Muscle of arm (tissue), 1 donor: ENCODE measurements at regions not wholly inside any gene's neighbourhood (a gene's known extent, or its start where the extent isn't known, plus 50 kb on each side); places are given as distances from the start of the nearest gene placed in this dataset.

Source experiments
- DNase-seq: peaks from one replicate; pipeline ENCODE4 v3.0.0-alpha.2; 2013

- DNase-seq: no peak
These were observed 452.3 kb downstream of the MTRR start for GRCh38 chr5:8321272-8321671.

- no peak for DNase-seq
These were observed 453.5 kb downstream of the MTRR start for GRCh38 chr5:8322484-8322883.

- DNase-seq: no peak
These were observed 458.1 kb downstream of the MTRR start for GRCh38 chr5:8327016-8327415.

DNA sequence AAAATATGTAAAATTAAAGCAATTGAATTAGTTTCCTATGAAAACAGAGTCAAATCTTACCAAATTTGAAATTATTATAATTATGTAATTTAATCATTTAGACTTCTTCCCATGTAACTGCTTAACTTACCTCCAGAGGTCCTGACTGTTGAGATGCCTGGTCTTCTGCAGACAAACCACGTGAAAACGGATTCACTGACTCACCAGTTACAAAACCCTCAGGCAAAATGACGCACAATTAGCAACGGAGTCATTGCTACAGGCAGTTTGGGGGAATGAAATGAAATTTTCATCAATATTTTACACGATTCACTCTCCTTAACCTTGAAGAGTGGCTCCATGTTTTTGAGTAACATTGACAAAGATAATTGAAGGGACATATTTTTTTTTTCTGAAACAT lies 460.8 kb downstream of the MTRR start:
- DNase-seq: no peak

DNA sequence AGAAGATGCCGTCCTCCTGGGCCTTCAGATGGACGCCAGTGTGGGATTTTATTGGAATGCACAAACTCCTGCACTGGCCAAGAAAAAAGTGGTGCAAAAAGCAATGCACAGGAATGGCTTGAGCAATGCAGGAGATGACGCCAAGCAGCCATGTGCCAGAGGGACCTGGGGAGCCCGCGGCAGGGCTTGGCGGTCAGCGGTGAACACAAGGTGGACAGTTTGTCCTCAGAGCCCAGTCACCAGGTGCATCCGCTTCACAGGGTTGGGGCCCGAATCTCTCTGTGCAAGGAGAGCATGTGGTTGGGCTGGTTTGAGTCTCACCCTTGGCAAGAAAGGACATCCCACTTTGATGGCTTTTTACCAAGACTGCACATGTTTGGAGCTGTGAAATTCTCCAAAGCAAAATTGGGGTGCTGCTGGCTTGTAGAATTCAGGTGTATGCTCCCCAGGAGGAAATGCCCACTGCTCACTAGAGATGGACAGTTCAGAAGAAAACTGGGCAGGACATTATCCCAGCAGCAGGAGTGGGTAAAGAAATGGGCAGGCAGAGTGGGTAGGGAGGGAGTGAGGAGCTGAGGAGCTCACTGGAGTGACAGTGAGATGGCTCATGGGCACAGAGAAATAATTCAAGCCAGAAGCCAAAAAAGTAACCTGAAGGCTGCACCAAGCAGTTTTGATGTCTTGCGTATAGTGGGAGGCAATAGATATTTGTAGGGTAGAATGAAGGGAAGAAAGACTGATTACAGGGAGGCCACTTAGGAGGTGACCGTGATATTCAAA lies 463.9 kb downstream of the MTRR start:
- no peak for DNase-seq

- DNase-seq: peak; percentile 36
These were observed 464.5 kb downstream of the MTRR start for GRCh38 chr5:8333485-8333884.

GRCh38 chr5:8333977-8334376 lies 465.0 kb downstream of the MTRR start:
- no peak for DNase-seq

GRCh38 chr5:8340261-8340660 lies 471.3 kb downstream of the MTRR start:
- no peak for DNase-seq

GRCh38 chr5:8340739-8341344 lies 471.9 kb downstream of the MTRR start:
- DNase-seq: no peak

DNA sequence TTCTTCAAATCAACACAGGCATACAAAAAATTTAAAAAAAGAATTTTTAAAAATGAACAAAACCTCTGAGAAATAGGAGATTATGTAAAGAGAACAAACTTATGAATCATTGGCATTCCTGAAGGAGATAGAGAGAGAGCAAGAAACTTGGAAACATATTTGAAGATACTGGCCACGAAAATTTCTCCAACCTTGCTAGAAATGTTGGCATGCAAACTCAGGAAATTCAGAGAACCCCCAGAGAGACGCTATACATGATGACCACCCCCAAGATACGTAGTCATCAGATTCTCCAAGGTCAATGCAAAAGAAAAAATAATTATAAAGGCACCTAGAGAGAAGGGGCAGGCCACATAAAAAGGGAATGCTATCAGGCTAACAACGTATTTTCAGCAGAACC lies 472.5 kb downstream of the MTRR start:
- no peak for DNase-seq

DNA sequence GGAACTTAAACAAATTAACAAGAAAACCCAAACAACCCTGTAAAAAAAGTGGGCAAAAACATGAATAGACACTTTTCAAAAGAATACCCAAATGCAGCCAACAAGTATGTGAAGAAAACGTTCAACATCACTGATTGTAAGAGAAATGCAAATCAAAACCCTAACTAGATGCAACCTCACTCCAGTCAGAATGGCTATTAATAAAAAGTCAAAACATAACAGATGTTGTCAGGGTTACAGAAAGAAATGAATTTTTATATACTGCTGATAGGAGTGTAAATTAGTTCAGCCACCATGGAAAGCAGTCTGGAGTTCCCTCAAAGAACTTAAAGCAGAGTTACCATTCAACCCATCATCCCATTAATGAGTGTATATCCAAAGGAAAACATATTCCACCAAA lies 479.0 kb downstream of the MTRR start:
- DNase-seq: no peak

DNA sequence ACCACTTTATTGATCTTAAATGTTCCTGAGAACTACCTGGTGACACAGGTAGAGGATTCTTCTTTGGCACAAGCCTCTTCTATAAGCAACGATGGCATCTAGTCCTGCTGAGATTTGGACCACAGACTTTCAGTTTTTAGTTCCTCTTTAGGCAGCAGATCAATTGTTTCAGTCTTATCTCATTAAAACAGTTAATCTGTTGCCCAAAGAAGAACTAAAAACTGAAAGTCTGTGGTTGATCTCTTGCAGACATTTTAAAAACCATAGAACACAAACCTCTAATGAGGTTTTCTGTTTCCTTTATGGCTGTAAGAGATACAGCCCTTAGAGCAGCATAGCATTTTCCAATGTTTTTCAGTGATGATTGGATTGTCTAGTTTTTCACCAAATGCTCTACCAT lies 480.9 kb downstream of the MTRR start:
- no peak for DNase-seq

DNA sequence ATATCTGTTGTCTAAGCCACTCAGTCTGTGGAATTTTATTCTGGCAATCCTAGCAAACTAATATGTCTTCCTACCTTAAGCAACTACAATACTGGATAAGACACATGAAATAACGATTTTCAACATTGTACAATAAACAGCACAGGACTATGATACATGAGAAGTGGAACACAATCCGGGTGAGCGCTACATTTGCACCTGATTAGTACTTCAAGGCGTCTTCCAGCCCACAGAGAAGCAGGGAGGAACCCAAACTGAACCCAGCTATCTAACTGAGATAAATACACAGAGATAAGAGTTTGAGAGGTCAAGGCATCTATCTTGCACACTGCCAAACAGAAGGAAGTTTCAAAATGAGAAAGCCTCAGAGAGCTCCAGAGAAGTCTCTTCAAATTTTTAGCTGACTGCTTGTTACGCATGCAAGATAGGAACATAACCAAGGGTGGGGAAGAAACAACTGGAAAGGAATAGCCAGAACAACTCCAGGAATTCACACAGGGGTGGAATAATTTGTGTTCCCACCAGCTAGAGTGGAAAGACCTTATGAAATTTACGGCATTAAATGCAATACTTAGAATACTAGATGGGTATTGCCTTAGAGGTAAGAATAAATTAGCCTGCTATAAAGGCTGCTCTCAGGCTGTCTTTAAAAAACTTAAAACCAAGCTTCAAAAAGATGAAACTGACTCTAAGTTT lies 481.8 kb downstream of the MTRR start:
- DNase-seq: no peak

GRCh38 chr5:8355981-8356380 lies 487.0 kb downstream of the MTRR start:
- no peak for DNase-seq

- no peak for DNase-seq
These were observed 491.1 kb downstream of the MTRR start for GRCh38 chr5:8360012-8360411.

DNA sequence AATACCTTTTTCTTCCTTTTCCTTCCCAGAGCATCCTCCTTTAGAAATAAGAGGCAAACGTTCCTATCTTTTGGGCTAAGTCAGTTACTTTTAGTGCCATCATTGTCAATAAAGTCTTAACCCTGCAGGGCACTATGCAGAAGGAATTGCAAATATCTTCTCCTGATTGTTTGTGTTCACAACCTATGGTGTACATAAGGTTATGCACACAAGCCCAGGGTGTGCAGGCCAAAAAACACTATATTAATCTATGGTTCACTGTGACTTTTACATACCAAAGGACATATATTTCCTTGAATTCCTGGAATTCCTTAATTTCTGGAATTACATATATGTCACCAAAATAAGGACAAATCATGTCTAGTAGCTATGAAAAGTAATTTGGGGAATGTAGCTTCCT lies 493.5 kb downstream of the MTRR start:
- DNase-seq: no peak

GRCh38 chr5:8363138-8363537 lies 494.2 kb downstream of the MTRR start:
- DNase-seq: no peak

- no peak for DNase-seq
These were observed 497.3 kb downstream of the MTRR start for GRCh38 chr5:8366266-8366665.

DNA sequence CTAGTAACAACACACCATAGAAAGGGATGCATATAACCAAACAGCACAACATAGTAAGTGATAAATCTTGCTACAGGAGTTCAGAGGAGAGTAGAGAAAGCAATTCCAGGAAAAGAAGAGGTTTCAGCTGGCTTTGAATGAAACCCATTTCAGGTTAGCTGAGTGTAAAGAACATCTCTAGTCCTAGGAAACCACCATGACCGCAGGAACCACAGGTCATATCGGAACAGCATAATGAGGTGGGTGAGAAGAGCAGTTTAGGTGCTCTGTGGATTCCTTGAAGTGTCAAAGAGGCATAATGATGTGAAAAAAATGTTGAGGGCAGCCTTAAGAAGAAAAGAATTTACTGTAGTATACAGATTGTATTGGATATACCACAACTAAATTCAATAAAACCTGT lies 507.5 kb downstream of the MTRR start:
- no peak for DNase-seq

DNA sequence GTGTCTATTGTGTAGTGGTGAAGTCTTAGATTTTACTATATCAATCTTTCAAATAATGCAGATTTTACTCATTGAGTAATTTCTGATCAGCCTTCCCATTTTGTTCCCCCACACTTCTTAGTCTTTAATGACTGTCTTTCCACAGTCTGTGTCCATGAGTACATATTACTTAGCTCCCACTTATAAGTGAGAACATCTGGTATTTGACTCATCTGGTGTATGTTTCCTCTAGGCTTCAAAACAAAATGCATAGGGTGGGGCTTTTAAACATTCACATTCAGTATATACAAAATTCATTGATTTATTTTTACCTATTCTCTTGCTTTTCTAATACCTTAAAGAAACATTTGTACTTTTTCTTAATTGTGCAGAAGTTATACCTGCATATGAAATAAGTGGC lies 513.0 kb downstream of the MTRR start:
- DNase-seq: no peak

DNA sequence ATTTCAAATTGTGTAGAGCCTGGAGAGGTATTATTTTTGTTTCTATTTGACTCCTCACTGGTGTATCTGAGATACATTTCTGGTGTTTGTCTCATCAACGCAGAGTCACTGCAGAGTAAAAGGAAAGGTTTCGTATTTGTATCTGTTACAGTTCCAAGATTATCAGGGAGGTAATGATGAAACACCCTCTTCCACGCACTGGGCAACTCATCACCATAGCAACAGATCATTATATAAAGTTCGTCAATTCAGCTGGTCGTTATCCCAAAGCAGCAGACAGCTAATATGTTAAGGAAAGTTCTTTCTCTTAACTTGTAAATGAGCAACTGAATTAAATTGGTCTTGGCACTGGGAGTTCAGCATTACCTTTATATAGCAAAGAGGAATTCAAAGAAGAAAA lies 513.5 kb downstream of the MTRR start:
- DNase-seq: no peak

GRCh38 chr5:8383616-8384015 lies 514.7 kb downstream of the MTRR start:
- DNase-seq: no peak

DNA sequence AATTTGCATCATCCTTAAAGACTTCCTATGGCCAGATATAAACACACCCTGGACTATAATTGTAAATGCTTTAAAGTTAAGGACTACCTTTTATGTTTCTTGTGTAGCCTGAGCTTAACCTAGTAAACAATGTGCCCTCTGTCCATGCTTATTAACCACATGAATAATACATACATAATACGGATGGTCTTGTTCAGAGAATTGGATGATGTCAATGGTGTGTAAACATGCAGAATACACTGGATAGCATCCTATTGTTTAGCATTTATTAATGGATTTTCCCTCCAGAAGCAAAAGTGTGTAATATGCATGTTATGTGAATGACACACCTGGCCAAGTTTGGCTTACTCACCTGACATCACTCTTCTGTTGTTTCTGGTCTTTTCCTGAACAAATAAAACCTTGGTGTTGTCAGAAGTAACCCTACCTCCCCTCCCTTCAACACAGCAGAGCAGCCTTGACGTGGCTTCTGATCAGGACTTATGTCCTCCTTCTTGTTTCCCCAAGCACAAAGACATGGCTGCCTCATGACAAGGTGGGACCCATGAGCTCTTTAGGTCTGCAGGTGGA lies 517.9 kb downstream of the MTRR start:
- no peak for DNase-seq
